OCI-LY7 (cell line): ENCODE measurements at regions not wholly inside any gene's neighbourhood (a gene's known extent, or its start where the extent isn't known, plus 50 kb on each side); places are given as distances from the start of the nearest gene placed in this dataset.

ENCODE experiments used
- BruUV-seq: library from RNA; stranded (reverse); fragments of 400-500 nt; replicated peaks from 2 replicates; lab custom pipeline; 2021; lab: Mats Ljungman, UMichigan
- CTCF ChIA-PET: fragments of 300-600 bp; sonication (Branson Sonifier 250); formaldehyde crosslinking; loops from one replicate; lab custom pipeline; 2022; ENCODE audit warnings: antibody characterized with exemption; ENCODE audit not compliant: unreplicated experiment; lab: Charles Lee
- POLR2A ChIA-PET: fragments of 300-600 bp; sonication (Branson Sonifier 250); formaldehyde crosslinking; loops from one replicate; lab custom pipeline; 2022; ENCODE audit warnings: antibody characterized with exemption; lab: Charles Lee
- DNase-seq: peaks from one replicate; pipeline ENCODE4 v3.0.0-alpha.2; 2015; ENCODE audit warnings: low spot score
- H2AFZ ChIP-seq: fragments of 200-600 bp; sonication (generic), shearing (Covaris generic); 2 replicates; pipeline ENCODE4 v1.6.1; 2014; ENCODE audit warnings: mild to moderate bottlenecking, antibody characterized with exemption, low read length, moderate library complexity
- H3K27ac ChIP-seq: fragments of 200-600 bp; sonication (generic); 2 replicates; pipeline ENCODE4 v1.5.1; 2014; ENCODE audit warnings: mixed run types, low read depth, mild to moderate bottlenecking, moderate library complexity, low read length, inconsistent platforms; ENCODE audit not compliant: poor library complexity, severe bottlenecking
- H3K36me3 ChIP-seq: fragments of 200-600 bp; sonication (generic); 2 replicates; pipeline ENCODE4 v1.6.1; 2014; ENCODE audit warnings: mild to moderate bottlenecking, antibody characterized with exemption, low read length, moderate library complexity, mixed read lengths; ENCODE audit not compliant: insufficient read depth
- H3K4me1 ChIP-seq: fragments of 200-600 bp; sonication (generic); 2 replicates; pipeline ENCODE4 v1.5.1; 2014; ENCODE audit warnings: mild to moderate bottlenecking, low read length; ENCODE audit not compliant: insufficient read depth, poor library complexity, severe bottlenecking
- H3K4me2 ChIP-seq: fragments of 200-600 bp; sonication (generic); 2 replicates; pipeline ENCODE4 v1.6.1; 2014; ENCODE audit warnings: mild to moderate bottlenecking, low read length
- H3K4me3 ChIP-seq: fragments of 200-600 bp; sonication (generic); 2 replicates; pipeline ENCODE4 v1.5.1; 2014; ENCODE audit warnings: mild to moderate bottlenecking, low read depth, low read length; ENCODE audit not compliant: poor library complexity, severe bottlenecking
- H3K79me2 ChIP-seq: fragments of 200-600 bp; sonication (generic); 2 replicates; pipeline ENCODE4 v1.6.1; 2016; ENCODE audit warnings: low read depth, mild to moderate bottlenecking, low read length, moderate library complexity, mixed read lengths; ENCODE audit not compliant: insufficient read depth
- H3K9me2 ChIP-seq: fragments of 200-600 bp; sonication (generic); 2 replicates; pipeline ENCODE4 v1.6.1; 2016; ENCODE audit warnings: mild to moderate bottlenecking, low read length, mixed read lengths; ENCODE audit not compliant: insufficient read depth
- H3K9me3 ChIP-seq: fragments of 200-600 bp; sonication (generic); 2 replicates; pipeline ENCODE4 v1.6.1; 2014; ENCODE audit warnings: mild to moderate bottlenecking, mixed run types, low read length, mixed read lengths
- H4K20me1 ChIP-seq: fragments of 200-600 bp; sonication (generic); 2 replicates; pipeline ENCODE4 v1.6.1; 2014; ENCODE audit warnings: mild to moderate bottlenecking, antibody characterized with exemption, low read length, moderate library complexity, mixed read lengths; ENCODE audit not compliant: insufficient read depth
- CTCF ChIP-seq: fragments of 200-600 bp; sonication (generic); conservative IDR thresholded peaks from 2 replicates; pipeline ENCODE4 v1.5.1; 2014; ENCODE audit warnings: mild to moderate bottlenecking, antibody characterized with exemption, low read length, moderate library complexity, mixed read lengths
- EZH2phosphoT487 ChIP-seq: fragments of 200-600 bp; sonication (generic); IDR thresholded peaks from 2 replicates; pipeline ENCODE4 v1.6.1; 2018; ENCODE audit warnings: low read depth, borderline replicate concordance, mild to moderate bottlenecking, mixed run types, antibody characterized with exemption, low read length, moderate library complexity, mixed read lengths
- intact Hi-C: fragments of 100-400 bp; cut with micrococcal nuclease; formaldehyde crosslinking; loops from one replicate; pipeline ENCODE4 v1.10.0; 2022; ENCODE audit not compliant: unreplicated experiment

DNA sequence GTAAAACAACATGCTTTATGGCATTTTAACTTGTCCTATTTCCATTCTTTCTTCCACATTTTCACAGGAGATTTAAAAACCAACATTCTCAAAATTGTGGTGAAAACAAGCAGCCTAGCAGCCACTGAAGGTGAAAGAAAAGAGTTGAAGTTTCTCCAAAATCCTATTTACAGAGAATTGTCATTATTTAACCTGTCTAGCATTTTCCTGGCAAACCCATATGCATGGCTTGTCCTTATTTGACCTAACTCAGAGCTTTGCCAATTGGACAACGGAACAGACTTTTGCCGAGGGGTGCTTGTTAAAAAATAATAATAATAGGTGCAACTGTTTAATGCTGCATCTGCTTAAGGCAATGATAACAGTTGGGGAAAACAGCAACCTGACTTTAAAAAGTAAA is 80.4 kb upstream of the PCSK5 start:
- Histone ChIP-seq H3K4me3 (no peak overlapping the region), H2AFZ (no peak overlapping the region), H3K4me1 (no peaks in the 10 kb centered on the region), H3K27ac (no peak overlapping the region), H3K9me3 (no peaks in the 10 kb centered on the region), H3K36me3 (no peaks in the 10 kb centered on the region), H3K79me2 (no peaks in the 10 kb centered on the region), H3K9me2 (no peaks in the 10 kb centered on the region), H4K20me1 (no peaks in the 10 kb centered on the region), H3K4me2 (no peak overlapping the region)
- TF ChIP-seq EZH2phosphoT487: no peak
- TF ChIP-seq CTCF: no peak
- CTCF ChIA-PET: no interaction called here
- no TSS peak for BruUV-seq
- POLR2A ChIA-PET: interaction anchor here (0.7 kb wide), 1 partner anchor 71 kb away, joined by 3 read pairs; no protein-coding TSS in a partner anchor
- intact Hi-C loops: no loop called here
- DNase-seq: no peak

- Histone ChIP-seq H3K4me3 (no peak overlapping the region), H3K27ac (no peak overlapping the region), H4K20me1 (no peaks in the 10 kb centered on the region), H3K9me3 (no peaks in the 10 kb centered on the region), H3K79me2 (no peaks in the 10 kb centered on the region), H3K4me1 (no peaks in the 10 kb centered on the region), H3K36me3 (no peaks in the 10 kb centered on the region), H3K4me2 (no peak overlapping the region), H3K9me2 (no peaks in the 10 kb centered on the region), H2AFZ (no peak overlapping the region)
- TF ChIP-seq EZH2phosphoT487 (no peak), CTCF (no peak)
- CTCF ChIA-PET: no interaction called here
- POLR2A ChIA-PET: no interaction called here
- DNase-seq: no peak
- intact Hi-C loops: no loop called here
- BruUV-seq: no TSS peak
These were observed 78.8 kb upstream of the PCSK5 start for GRCh38 chr9:75811692-75812091.

GRCh38 chr9:75812141-75812540 is 78.3 kb upstream of the PCSK5 start:
- no peaks in the 10 kb centered on the region for H3K4me1 ChIP-seq
- H3K4me2 ChIP-seq: no peak overlapping the region
- H3K27ac ChIP-seq: no peak overlapping the region
- ChIA-PET POLR2A (no interaction called here), CTCF (no interaction called here)
- no peak overlapping the region for H2AFZ ChIP-seq
- BruUV-seq: no TSS peak
- no peaks in the 10 kb centered on the region for H3K9me2 ChIP-seq
- TF ChIP-seq EZH2phosphoT487 (no peak), CTCF (no peak)
- intact Hi-C loops: no loop called here
- H4K20me1 ChIP-seq: no peaks in the 10 kb centered on the region
- no peaks in the 10 kb centered on the region for H3K36me3 ChIP-seq
- H3K79me2 ChIP-seq: no peaks in the 10 kb centered on the region
- H3K4me3 ChIP-seq: no peak overlapping the region
- no peaks in the 10 kb centered on the region for H3K9me3 ChIP-seq
- DNase-seq: no peak
